ENCODE measurements at regions not wholly inside any gene's neighbourhood (a gene's known extent, or its start where the extent isn't known, plus 50 kb on each side); places are given as distances from the start of the nearest gene placed in this dataset.
"Not testable (repeated sequence)": the region's sequence is repeated elsewhere in the genome, so short reads cannot be mapped to it uniquely, and the experiment has no call there.

GRCh38 chr12:131251336-131252101 is 297.8 kb downstream of the ADGRD1 start:
- DNase-seq: no peak

- no peak for DNase-seq
These were observed 299.8 kb downstream of the ADGRD1 start for GRCh38 chr12:131253376-131254026.

DNA sequence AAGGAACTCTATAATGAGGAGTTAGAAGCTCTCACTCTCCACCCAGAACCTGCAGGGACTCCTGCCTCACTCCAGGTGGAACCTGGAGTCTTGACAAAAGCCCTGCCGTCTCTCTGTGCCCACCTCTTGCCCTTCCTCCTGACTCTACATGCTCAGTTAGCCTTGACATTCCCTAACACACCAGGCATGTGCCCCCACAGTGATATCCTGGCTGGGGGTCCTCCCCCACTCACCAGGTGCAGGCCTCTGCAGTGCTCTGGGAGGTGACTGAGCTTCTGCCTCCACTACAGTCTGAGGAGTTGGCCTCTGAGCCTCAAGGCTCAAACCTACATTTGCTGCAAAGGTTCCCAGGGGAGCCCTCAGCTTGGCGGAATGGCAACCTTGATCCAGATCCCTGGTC is 300.7 kb downstream of the ADGRD1 start:
- no peak for DNase-seq

- DNase-seq: no peak
These were observed 304.7 kb downstream of the ADGRD1 start for GRCh38 chr12:131258398-131258797.

- DNase-seq: no peak
These were observed 306.7 kb downstream of the ADGRD1 start for GRCh38 chr12:131260251-131260905.

DNA sequence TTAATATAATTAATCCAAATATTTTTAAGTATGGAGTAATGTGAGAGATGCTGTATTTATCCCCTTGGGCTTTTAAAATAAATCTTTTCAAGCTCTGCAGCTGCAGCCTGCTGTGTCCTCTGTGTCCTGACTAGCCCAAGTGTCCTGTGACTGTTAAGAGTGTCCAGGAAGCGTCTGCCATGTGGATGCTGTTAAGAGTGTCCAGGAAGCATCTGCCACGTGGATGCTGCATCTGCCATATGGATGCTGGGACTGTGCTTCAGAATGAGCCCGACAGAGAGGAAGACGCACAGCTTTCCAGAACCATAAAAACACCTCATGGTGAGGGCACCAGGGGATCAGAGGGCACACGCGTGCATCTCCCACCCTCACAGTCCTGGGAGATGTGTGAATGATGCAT is 307.2 kb downstream of the ADGRD1 start:
- DNase-seq: no peak

GRCh38 chr12:131261906-131262305 is 308.2 kb downstream of the ADGRD1 start:
- DNase-seq: no peak

- DNase-seq: no peak
These were observed 309.9 kb downstream of the ADGRD1 start for GRCh38 chr12:131263626-131264025.

- no peak for DNase-seq
These were observed 310.9 kb downstream of the ADGRD1 start for GRCh38 chr12:131264635-131265034.

- DNase-seq: no peak
These were observed 313.1 kb downstream of the ADGRD1 start for GRCh38 chr12:131266591-131267467.

DNA sequence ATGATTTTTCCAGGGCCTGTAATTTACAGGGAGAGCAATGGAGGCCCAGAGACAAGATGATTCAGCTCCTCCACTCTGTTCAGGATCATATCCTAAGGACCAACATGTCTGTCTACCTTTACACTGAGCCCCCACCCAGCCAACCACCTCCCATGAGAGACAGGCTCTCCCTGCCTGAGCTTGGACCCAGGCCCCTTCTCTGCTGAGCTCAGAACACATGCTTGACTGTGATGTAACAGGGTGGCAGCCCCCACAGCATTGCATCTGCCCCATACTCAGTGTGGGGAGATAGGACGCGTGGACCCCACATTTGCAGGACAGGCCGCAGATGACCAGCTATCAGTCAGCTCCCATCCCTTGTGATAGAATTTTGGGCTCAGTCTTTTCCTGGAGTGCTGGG is 313.9 kb downstream of the ADGRD1 start:
- no peak for DNase-seq

GRCh38 chr12:131268123-131268522 is 314.4 kb downstream of the ADGRD1 start:
- DNase-seq: not testable (repeated sequence)

- not testable (repeated sequence) for DNase-seq
These were observed 314.9 kb downstream of the ADGRD1 start for GRCh38 chr12:131268571-131268970.

GRCh38 chr12:131269551-131269950 is 315.8 kb downstream of the ADGRD1 start:
- no peak for DNase-seq

DNA sequence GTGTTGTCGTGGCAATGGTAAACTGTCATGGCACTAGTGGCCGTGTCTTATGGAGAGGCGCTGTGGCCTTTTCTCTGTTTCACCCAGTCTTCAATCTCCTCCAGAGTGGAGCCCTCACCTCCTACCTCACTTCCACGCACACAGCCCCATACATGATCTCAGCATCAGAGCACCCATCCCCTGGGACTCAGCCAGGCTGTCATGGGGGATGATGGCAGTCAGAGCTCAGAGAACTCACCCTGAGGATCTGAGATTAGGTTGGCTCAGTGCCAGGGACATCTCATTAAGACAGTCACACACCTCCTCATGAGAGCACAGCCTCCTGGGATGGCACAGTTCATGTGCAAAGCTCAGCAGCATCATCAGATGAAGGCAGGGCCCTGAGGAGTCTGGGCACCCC is 316.3 kb downstream of the ADGRD1 start:
- DNase-seq: not testable (repeated sequence)

- DNase-seq: no peak
These were observed 318.0 kb downstream of the ADGRD1 start for GRCh38 chr12:131271724-131272123.

GRCh38 chr12:131272283-131272814 is 318.6 kb downstream of the ADGRD1 start:
- not testable (repeated sequence) for DNase-seq

- no peak for DNase-seq
These were observed 319.7 kb downstream of the ADGRD1 start for GRCh38 chr12:131273291-131273845.

DNA sequence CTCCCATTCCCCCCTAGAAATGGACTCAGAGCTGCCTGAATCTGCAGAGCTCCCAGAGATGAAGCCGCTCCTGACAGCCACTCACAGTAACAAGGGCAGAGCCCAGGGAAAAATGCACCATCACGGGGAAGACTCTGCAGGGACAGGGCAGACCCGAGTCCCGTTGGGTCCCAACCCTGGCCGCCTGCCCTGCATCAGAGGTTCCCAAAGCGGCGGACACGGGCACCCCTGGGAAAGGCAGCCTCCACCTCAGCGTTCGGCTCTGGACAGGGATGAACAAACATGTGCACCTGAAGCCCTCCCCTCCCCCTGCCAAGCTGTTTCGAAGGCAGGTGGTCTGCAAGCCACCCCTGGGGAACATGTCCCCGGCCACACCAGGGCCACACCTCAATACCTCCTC is 320.4 kb downstream of the ADGRD1 start:
- DNase-seq: no peak

DNA sequence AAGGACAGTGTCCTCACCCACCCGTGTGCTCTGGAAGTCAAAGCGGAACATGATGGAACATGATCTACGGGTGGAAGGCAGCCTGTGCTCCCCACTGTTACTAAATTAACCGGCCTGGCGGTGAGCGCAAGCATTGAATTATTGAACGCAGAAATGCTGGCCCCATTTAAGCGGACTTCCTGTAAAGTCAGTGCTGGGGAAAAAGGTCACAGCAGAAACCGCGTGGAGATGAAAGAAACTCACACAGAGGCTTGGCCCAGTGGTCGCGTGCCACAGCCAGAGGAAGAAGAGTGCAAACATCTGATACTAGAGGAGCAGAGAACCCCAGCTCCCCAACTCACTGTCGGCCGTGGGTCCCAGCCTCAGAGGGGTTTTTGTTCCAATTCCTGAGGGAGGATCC is 321.2 kb downstream of the ADGRD1 start:
- no peak for DNase-seq

DNA sequence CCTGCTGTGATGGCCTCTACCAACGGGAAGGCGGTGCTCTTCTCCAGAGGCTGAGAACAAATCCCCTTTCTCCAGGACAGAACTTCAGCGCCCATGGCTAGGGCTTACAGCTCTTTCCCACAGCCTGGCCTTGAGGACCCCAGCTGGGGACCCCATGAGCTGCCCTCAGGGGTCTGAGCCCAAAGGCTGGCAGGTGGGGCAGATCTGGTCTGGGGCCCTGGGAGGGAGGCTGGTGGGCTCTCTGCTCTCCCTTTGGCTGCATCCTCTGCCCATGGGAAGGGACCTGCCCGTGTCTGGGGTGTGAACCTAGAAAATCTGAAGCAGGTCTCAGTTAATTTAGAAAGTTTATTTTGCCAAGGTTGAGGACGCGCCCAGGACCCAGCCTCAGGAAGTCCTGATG is 322.1 kb downstream of the ADGRD1 start:
- DNase-seq: no peak

- DNase-seq: no peak
These were observed 322.9 kb downstream of the ADGRD1 start for GRCh38 chr12:131276501-131277185.
